H1 (cell line): ENCODE measurements at regions not wholly inside any gene's neighbourhood (a gene's known extent, or its start where the extent isn't known, plus 50 kb on each side); places are given as distances from the start of the nearest gene placed in this dataset.

Experiments
- CTCF ChIA-PET: fragments of 300-600 bp; sonication (Branson Sonifier 250); formaldehyde crosslinking; loops from one replicate; lab custom pipeline; 2021; ENCODE audit not compliant: partially characterized antibody; lab: Charles Lee
- POLR2A ChIA-PET: fragments of 300-600 bp; sonication (Branson Sonifier 250); formaldehyde crosslinking; loops from one replicate; lab custom pipeline; 2021; ENCODE audit warnings: inconsistent platforms; ENCODE audit not compliant: partially characterized antibody; lab: Charles Lee
- DNase-seq, 2 experiments: peaks; one replicate each; pipeline versions ENCODE4 v3.0.0 to v3.0.0-alpha.2; 2010 to 2022; ENCODE audit warnings: low spot score in 2 of 2, low read depth in 1 of 2, mixed read lengths in 1 of 2
- FAIRE-seq: peaks from 2 replicates; lab custom pipeline; 2011; peaks lifted over from hg19 to GRCh38; lab: Jason Lieb, UNC
- H2AFZ ChIP-seq: 2 replicates; pipeline ENCODE4 v1.8.1; 2012; ENCODE audit warnings: low read length, inconsistent platforms
- H2AK5ac ChIP-seq: 2 replicates; pipeline ENCODE4 v1.6.1; 2013; ENCODE audit warnings: low read depth, low read length
- H2BK120ac ChIP-seq: replicated peaks from 2 replicates; pipeline ENCODE3; 2013; ENCODE audit warnings: low read depth, low read length, inconsistent platforms
- H2BK12ac ChIP-seq: 2 replicates; pipeline ENCODE4 v1.6.1; 2013; ENCODE audit warnings: low read depth, low read length
- H2BK15ac ChIP-seq: 2 replicates; pipeline ENCODE4 v1.6.1; 2013; ENCODE audit warnings: low read length
- H2BK20ac ChIP-seq: 2 replicates; pipeline ENCODE4 v1.6.1; 2013; ENCODE audit warnings: low read length
- H2BK5ac ChIP-seq: 2 replicates; pipeline ENCODE4 v1.6.1; 2013; ENCODE audit warnings: low read depth, low read length
- H3K14ac ChIP-seq: 2 replicates; pipeline ENCODE4 v1.6.1; 2013; ENCODE audit warnings: inconsistent platforms; ENCODE audit not compliant: insufficient read length
- H3K18ac ChIP-seq: 2 replicates; pipeline ENCODE4 v1.6.1; 2013; ENCODE audit warnings: low read length; ENCODE audit errors: extremely low read depth
- H3K23ac ChIP-seq: 2 replicates; pipeline ENCODE4 v1.6.1; 2013; ENCODE audit warnings: inconsistent platforms; ENCODE audit not compliant: insufficient read length
- H3K23me2 ChIP-seq: 2 replicates; pipeline ENCODE4 v1.6.1; 2013; ENCODE audit warnings: low read depth, low read length
- H3K27ac ChIP-seq: 2 replicates; pipeline ENCODE4 v1.6.1; 2011; ENCODE audit warnings: low read depth, low read length, inconsistent platforms
- H3K27me3 ChIP-seq, 4 experiments: replicated peaks in 1 of 4; 1 replicate in 1 of 4; 2 replicates in 3 of 4; pipeline versions ENCODE4 v1.6.1 to v1.8.1; 2011 to 2013; ENCODE audit warnings: low read length in 3 of 4, mild to moderate bottlenecking in 3 of 4, inconsistent platforms in 2 of 4, mixed read lengths in 2 of 4, moderate library complexity in 1 of 4; ENCODE audit not compliant: control insufficient read depth in 3 of 4, insufficient read depth in 3 of 4; ENCODE audit errors: extremely low read depth in 1 of 4
- H3K36me3 ChIP-seq, 4 experiments: 2 replicates each; pipeline versions ENCODE4 v1.6.1 to v1.8.1; 2011 to 2013; ENCODE audit warnings: mild to moderate bottlenecking in 4 of 4, low read length in 3 of 4, moderate library complexity in 2 of 4, control low read depth in 1 of 4, inconsistent platforms in 1 of 4; ENCODE audit not compliant: insufficient read depth in 4 of 4, control insufficient read depth in 2 of 4
- H3K4ac ChIP-seq: replicated peaks from 2 replicates; pipeline ENCODE3; 2013; ENCODE audit warnings: low read length, low read depth, mixed read lengths, inconsistent platforms; ENCODE audit not compliant: insufficient read length
- H3K4me1 ChIP-seq, 4 experiments: replicated peaks in 1 of 4; 1 replicate in 1 of 4; 2 replicates in 3 of 4; pipeline versions ENCODE4 v1.6.1 to v1.8.1; 2011 to 2013; ENCODE audit warnings: low read length in 3 of 4, inconsistent platforms in 2 of 4, mixed read lengths in 1 of 4; ENCODE audit not compliant: insufficient read depth in 4 of 4, control insufficient read depth in 3 of 4
- H3K4me2 ChIP-seq, 2 experiments: 2 replicates each; pipeline versions ENCODE4 v1.6.1 to v1.8.1; 2011 to 2013; ENCODE audit warnings: low read depth in 2 of 2, low read length in 2 of 2, control low read depth in 1 of 2, inconsistent platforms in 1 of 2, mild to moderate bottlenecking in 1 of 2; ENCODE audit not compliant: insufficient read depth in 1 of 2
- H3K4me3 ChIP-seq, 4 experiments: fragments of 200-600, 300-600 bp in 1 of 4; sonication (generic), shearing (Covaris generic), sonication (Bioruptor Twin) in 1 of 4; 2 replicates each; pipeline versions ENCODE4 v1.5.1 to v1.8.1; 2011 to 2016; ENCODE audit warnings: low read length in 4 of 4, low read depth in 3 of 4, control low read depth in 2 of 4, inconsistent platforms in 2 of 4, mild to moderate bottlenecking in 2 of 4, mixed read lengths in 1 of 4, moderate library complexity in 1 of 4; ENCODE audit not compliant: insufficient read depth in 2 of 4; ENCODE audit errors: extremely low read depth in 1 of 4
- H3K56ac ChIP-seq: replicated peaks from 2 replicates; pipeline ENCODE3; 2013; ENCODE audit warnings: low read depth, mild to moderate bottlenecking, mixed read lengths, low read length, inconsistent platforms; ENCODE audit not compliant: insufficient read length
- H3K79me1 ChIP-seq: 2 replicates; pipeline ENCODE4 v1.6.1; 2013; ENCODE audit warnings: low read depth, low read length, control low read depth
- H3K79me2 ChIP-seq, 2 experiments: 2 replicates each; pipeline versions ENCODE4 v1.6.1 to v1.8.1; 2012 to 2013; ENCODE audit warnings: low read length in 2 of 2, mild to moderate bottlenecking in 2 of 2, inconsistent platforms in 1 of 2; ENCODE audit not compliant: insufficient read depth in 2 of 2, control insufficient read depth in 1 of 2
- H3K9ac ChIP-seq, 4 experiments: replicated peaks in 1 of 4; 1 replicate in 1 of 4; 2 replicates in 3 of 4; pipeline versions ENCODE4 v1.6.1 to v1.8.1; 2011 to 2013; ENCODE audit warnings: low read depth in 3 of 4, low read length in 3 of 4, control low read depth in 2 of 4, mild to moderate bottlenecking in 2 of 4, moderate library complexity in 2 of 4, inconsistent platforms in 1 of 4; ENCODE audit errors: extremely low read depth in 1 of 4
- H3K9me3 ChIP-seq, 2 experiments: 2 replicates each; pipeline versions ENCODE4 v1.6.1 to v1.8.1; 2012 to 2013; ENCODE audit warnings: mild to moderate bottlenecking in 2 of 2, moderate library complexity in 2 of 2, control low read depth in 1 of 2, inconsistent platforms in 1 of 2, low read depth in 1 of 2, low read length in 1 of 2, mixed read lengths in 1 of 2; ENCODE audit not compliant: insufficient read depth in 2 of 2
- H4K20me1 ChIP-seq, 2 experiments: replicated peaks in 1 of 2; 2 replicates each; pipeline versions ENCODE3 to v1.8.1; 2011 to 2013; ENCODE audit warnings: inconsistent platforms in 2 of 2, low read length in 2 of 2, mild to moderate bottlenecking in 1 of 2; ENCODE audit not compliant: insufficient read depth in 2 of 2, control insufficient read depth in 1 of 2
- H4K5ac ChIP-seq: 2 replicates; pipeline ENCODE4 v1.6.1; 2013; ENCODE audit warnings: low read length, low read depth, mixed read lengths, inconsistent platforms; ENCODE audit not compliant: insufficient read length
- H4K8ac ChIP-seq: 2 replicates; pipeline ENCODE4 v1.8.0; 2013; ENCODE audit warnings: mild to moderate bottlenecking, moderate library complexity, low read length, inconsistent platforms; ENCODE audit not compliant: insufficient read depth; ENCODE audit errors: extremely low read depth
- H4K91ac ChIP-seq: replicated peaks from 2 replicates; pipeline ENCODE3; 2013; ENCODE audit warnings: low read length, mixed read lengths, inconsistent platforms; ENCODE audit not compliant: insufficient read length
- YY1 ChIP-seq: IDR thresholded peaks from 2 replicates; pipeline ENCODE4 v1.6.1; 2011; ENCODE audit warnings: low read depth, mild to moderate bottlenecking, low read length
- WGBS, 2 experiments: shearing (Covaris generic) in 1 of 2; methylation state at CpG; one replicate each; pipeline versions ENCODE4 v1.1.6 to v1.1.7; 2013 to 2015; ENCODE audit warnings: low lambda C conversion rate in 2 of 2, mixed read lengths in 2 of 2, inconsistent platforms in 1 of 2, low coverage in 1 of 2, missing lambda C conversion rate in 1 of 2; ENCODE audit not compliant: insufficient replicate concordance in 2 of 2, insufficient coverage in 1 of 2, insufficient read length in 1 of 2; ENCODE audit errors: extremely low coverage in 1 of 2, missing lambda C conversion rate in 1 of 2; 5-methylcytosine and 5-hydroxymethylcytosine counted together

DNA sequence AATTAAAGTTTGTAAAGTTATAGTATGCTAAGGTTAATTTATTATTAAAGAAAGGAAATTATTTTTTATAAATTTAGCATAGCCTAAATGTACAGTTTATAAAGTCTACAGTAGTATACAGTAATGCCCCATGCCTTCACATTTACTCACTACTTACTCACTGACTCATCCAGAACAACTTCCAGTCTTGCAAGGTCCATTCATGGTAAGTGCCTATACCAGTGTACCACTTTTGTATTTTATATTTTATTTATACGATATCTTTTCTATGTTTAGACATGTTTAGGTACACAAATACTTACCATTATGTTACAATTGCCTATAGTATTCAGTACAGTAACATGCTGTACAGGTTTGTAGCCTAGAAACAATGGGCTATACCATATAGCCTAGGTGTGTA is 95.1 kb upstream of the GRIN2B start:
- CTCF ChIA-PET = interaction anchor here (1.4 kb wide), 1 partner anchor 61 kb away, joined by 4 read pairs; no protein-coding TSS in a partner anchor
- no peak for TF ChIP-seq YY1

More for the DNA sequence above, 95.1 kb upstream of the GRIN2B start:
- Histone ChIP-seq H2BK120ac (no peak overlapping the region), H3K14ac (no peak overlapping the region), H3K9ac (no peak overlapping the region), H2BK12ac (no peak overlapping the region), H3K79me1 (no peaks in the 10 kb centered on the region), H3K4me3 (no peak overlapping the region), H3K27me3 (no peaks in the 10 kb centered on the region), H3K23ac (no peak overlapping the region), H3K27ac (no peak overlapping the region), H3K4ac (no peak overlapping the region), H2BK20ac (no peak overlapping the region), H3K23me2 (no peaks in the 10 kb centered on the region), H2BK15ac (no peak overlapping the region), H4K91ac (no peak overlapping the region), H3K79me2 (no peaks in the 10 kb centered on the region), H3K4me1 (no peaks in the 10 kb centered on the region), H3K9me3 (no peaks in the 10 kb centered on the region; a peak in 1 of 4 replicates), H3K18ac (no peak overlapping the region), H2AFZ (no peak overlapping the region), H4K8ac (no peak overlapping the region), H3K56ac (no peak overlapping the region), H4K20me1 (no peaks in the 10 kb centered on the region), H3K4me2 (no peak overlapping the region), H4K5ac (no peak overlapping the region), H2BK5ac (no peak overlapping the region), H2AK5ac (no peak overlapping the region), H3K36me3 (no peaks in the 10 kb centered on the region)
- no peak for FAIRE-seq
- 86% methylated on average over 1 of the region's 1 CpG; no CpG with 5 or more reads in 1 of the 2 experiments for WGBS, 2 experiments
- POLR2A ChIA-PET = no interaction called here
- DNase-seq = no peak
